CD4-positive, alpha-beta memory T cell (primary cell): ENCODE measurements at regions not wholly inside any gene's neighbourhood (a gene's known extent, or its start where the extent isn't known, plus 50 kb on each side); places are given as distances from the start of the nearest gene placed in this dataset.

Experiments
- CTCF ChIA-PET: fragments of 350-600 bp; sonication (Branson Sonifier 250); formaldehyde crosslinking; loops from one replicate; lab custom pipeline; 2021; ENCODE audit warnings: inconsistent platforms; ENCODE audit not compliant: partially characterized antibody; lab: Charles Lee
- POLR2A ChIA-PET: fragments of 350-600 bp; sonication (Branson Sonifier 250); formaldehyde crosslinking; loops from one replicate; lab custom pipeline; 2021; ENCODE audit not compliant: partially characterized antibody; lab: Charles Lee
- DNase-seq, 5 donors: peaks; one replicate each; pipeline versions ENCODE4 v3.0.0 to v3.0.0-alpha.2; 2020 to 2022; ENCODE audit warnings: mixed read lengths in 1 of 5
- H3K27ac ChIP-seq: one replicate; pipeline ENCODE4 v1.7.0; 2013; ENCODE audit warnings: low read depth, low read length
- H3K27me3 ChIP-seq: 2 replicates; pipeline ENCODE4 v1.7.0; 2013; ENCODE audit warnings: mild to moderate bottlenecking, low read length, moderate library complexity; ENCODE audit not compliant: insufficient read depth
- H3K36me3 ChIP-seq: 2 replicates; pipeline ENCODE4 v1.7.0; 2013; ENCODE audit warnings: mild to moderate bottlenecking, low read length, moderate library complexity; ENCODE audit not compliant: insufficient read depth
- H3K4me1 ChIP-seq: 2 replicates; pipeline ENCODE4 v1.7.0; 2013; ENCODE audit warnings: mild to moderate bottlenecking, low read length, moderate library complexity; ENCODE audit not compliant: insufficient read depth
- H3K4me3 ChIP-seq, 2 donors: one replicate each; pipeline ENCODE4 v1.7.0; 2013; ENCODE audit warnings: low read length in 2 of 2, mild to moderate bottlenecking in 1 of 2
- H3K9me3 ChIP-seq, 2 donors: one replicate each; pipeline ENCODE4 v1.7.0; 2013; ENCODE audit warnings: low read length in 2 of 2, control low read depth in 1 of 2; ENCODE audit not compliant: control insufficient read depth in 1 of 2
- H3K27ac Mint-ChIP-seq, 7 donors: one replicate each; pipeline ENCODE4 v1.8.0; 2020 to 2021; ENCODE audit warnings: mixed read lengths in 7 of 7, mild to moderate bottlenecking in 6 of 7, inconsistent platforms in 3 of 7, moderate library complexity in 3 of 7
- H3K27me3 Mint-ChIP-seq, 2 donors: one replicate each; pipeline ENCODE4 v1.8.0; 2020 to 2021; ENCODE audit warnings: mixed read lengths in 2 of 2
- H3K36me3 Mint-ChIP-seq, 2 donors: one replicate each; pipeline ENCODE4 v1.8.0; 2020 to 2021; ENCODE audit warnings: mixed read lengths in 2 of 2, inconsistent platforms in 1 of 2, mild to moderate bottlenecking in 1 of 2
- H3K4me1 Mint-ChIP-seq, 4 donors: one replicate each; pipeline ENCODE4 v1.8.0; 2020 to 2021; ENCODE audit warnings: mixed read lengths in 4 of 4, mild to moderate bottlenecking in 1 of 4
- H3K4me3 Mint-ChIP-seq, 8 donors: one replicate each; pipeline ENCODE4 v1.8.0; 2020 to 2021; ENCODE audit warnings: mixed read lengths in 8 of 8, mild to moderate bottlenecking in 7 of 8, moderate library complexity in 6 of 8, inconsistent platforms in 3 of 8
- H3K9me3 Mint-ChIP-seq, 8 donors: one replicate each; pipeline ENCODE4 v1.8.0; 2020 to 2021; ENCODE audit warnings: mixed read lengths in 8 of 8, mild to moderate bottlenecking in 5 of 8, inconsistent platforms in 3 of 8, moderate library complexity in 1 of 8
- intact Hi-C: fragments of 100-400 bp; cut with micrococcal nuclease; formaldehyde crosslinking; loops from one replicate; pipeline ENCODE4 v1.15.1; 2023

DNA sequence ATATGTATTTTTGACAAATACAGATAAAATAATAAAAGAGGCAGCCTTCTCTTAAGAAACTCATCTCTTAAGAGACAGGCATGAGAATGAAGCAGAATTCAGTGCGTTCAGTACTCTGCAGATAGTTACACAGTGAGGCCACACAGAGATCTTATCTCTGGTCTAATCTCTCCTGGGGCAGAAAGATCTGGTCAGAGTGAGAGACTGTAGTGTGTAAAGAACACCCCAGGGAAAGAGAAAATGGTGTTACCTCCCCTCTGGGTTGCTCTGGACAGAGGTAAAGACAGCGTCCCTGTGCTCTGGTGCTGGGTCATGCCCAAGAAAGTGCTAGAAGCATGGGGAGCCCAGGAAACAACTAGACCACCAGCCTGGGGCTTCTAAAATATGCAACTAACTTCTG, 216.3 kb downstream of the SIPA1L2 start:
- no peaks in the 10 kb centered on the region for H3K9me3 ChIP-seq
- no peak overlapping the region for H3K4me3 ChIP-seq
- H3K27me3 ChIP-seq, result no peaks in the 10 kb centered on the region
- Mint-ChIP-seq H3K27ac (no peak overlapping the region), H3K9me3 (peaks cover 0 to 14% (median 5%) of the 10 kb centered on the region in 8 donors), H3K27me3 (no peaks in the 10 kb centered on the region), H3K4me3 (no peak overlapping the region), H3K36me3 (peaks cover 0 to 7% of the 10 kb centered on the region in 2 donors), H3K4me1 (no peaks in the 10 kb centered on the region)
- no peaks in the 10 kb centered on the region for H3K4me1 ChIP-seq
- DNase-seq, result no peak
- H3K36me3 ChIP-seq, result no peaks in the 10 kb centered on the region
- CTCF ChIA-PET, result no interaction called here
- intact Hi-C loops, result no loop called here
- no peak overlapping the region for H3K27ac ChIP-seq
- POLR2A ChIA-PET, result no interaction called here

DNA sequence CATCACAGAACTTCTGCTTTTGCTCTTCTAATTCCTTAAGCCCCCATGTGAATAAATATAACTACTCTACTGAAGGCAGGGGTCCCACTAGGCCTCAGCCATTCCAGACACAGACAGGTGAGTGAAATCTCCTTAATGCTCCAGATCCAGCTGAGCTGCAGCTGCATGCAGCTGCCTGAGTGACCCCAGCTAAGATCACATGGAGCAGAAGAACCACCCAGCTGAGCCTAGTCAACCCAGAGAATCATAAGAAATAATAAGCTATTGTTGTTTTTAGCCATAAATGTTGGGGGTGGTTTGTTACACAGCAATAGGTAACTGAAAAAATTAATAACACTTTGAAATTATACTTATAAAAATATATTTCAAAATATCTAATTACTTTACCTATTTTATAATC, 220.3 kb downstream of the SIPA1L2 start:
- H3K27ac Mint-ChIP-seq, result no peak overlapping the region
- Histone ChIP-seq H3K27ac (no peak overlapping the region), H3K9me3 (no peaks in the 10 kb centered on the region), H3K36me3 (no peaks in the 10 kb centered on the region), H3K27me3 (no peaks in the 10 kb centered on the region), H3K4me1 (no peaks in the 10 kb centered on the region), H3K4me3 (no peak overlapping the region)
- peaks cover 0 to 4% of the 10 kb centered on the region in 2 donors for H3K36me3 Mint-ChIP-seq
- H3K4me3 Mint-ChIP-seq, result no peak overlapping the region
- POLR2A ChIA-PET, result no interaction called here
- H3K4me1 Mint-ChIP-seq, result no peaks in the 10 kb centered on the region
- intact Hi-C loops, result no loop called here
- no peak for DNase-seq
- no peaks in the 10 kb centered on the region for H3K27me3 Mint-ChIP-seq
- peaks cover 0 to 14% (median 5%) of the 10 kb centered on the region in 8 donors for H3K9me3 Mint-ChIP-seq
- CTCF ChIA-PET, result no interaction called here

GRCh38 chr1:232407120-232407519, 222.8 kb downstream of the SIPA1L2 start:
- ChIA-PET POLR2A (no interaction called here), CTCF (interaction anchor here (1.7 kb wide), 1 partner anchor 220 kb away, joined by 4 read pairs; no protein-coding TSS in a partner anchor)
- no peaks in the 10 kb centered on the region for H3K4me1 ChIP-seq

DNA sequence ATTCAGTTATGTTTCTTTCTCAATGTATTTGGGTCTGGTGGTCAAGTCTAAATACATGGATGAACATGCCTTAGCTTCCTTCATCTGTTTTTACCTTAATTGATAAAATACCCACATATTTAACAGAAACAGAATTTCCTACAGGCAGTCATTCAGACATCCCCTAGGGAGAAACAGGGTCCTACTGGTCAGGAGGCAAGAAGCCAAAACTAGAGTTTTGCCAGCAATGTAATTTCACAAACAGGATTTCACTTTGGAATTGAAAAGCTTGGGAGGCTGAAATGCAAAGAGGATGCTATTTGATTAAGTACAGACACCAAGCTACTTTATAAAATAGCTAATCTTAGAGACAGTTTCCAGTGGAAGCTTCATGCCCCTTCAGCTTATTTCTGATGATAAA, 224.2 kb downstream of the SIPA1L2 start:
- no peak for DNase-seq
- Histone ChIP-seq H3K4me1 (no peaks in the 10 kb centered on the region), H3K4me3 (no peak overlapping the region), H3K9me3 (no peaks in the 10 kb centered on the region), H3K36me3 (no peaks in the 10 kb centered on the region), H3K27ac (no peak overlapping the region), H3K27me3 (no peaks in the 10 kb centered on the region)
- H3K36me3 Mint-ChIP-seq, result peaks cover 0 to 7% of the 10 kb centered on the region in 2 donors
- no peak overlapping the region for H3K27ac Mint-ChIP-seq
- ChIA-PET CTCF (interaction anchor here (0.5 kb wide), 1 partner anchor 22 kb away, joined by 4 read pairs; no protein-coding TSS in a partner anchor), POLR2A (no interaction called here)
- peaks cover 0 to 14% (median 5%) of the 10 kb centered on the region in 8 donors for H3K9me3 Mint-ChIP-seq
- no peaks in the 10 kb centered on the region for H3K27me3 Mint-ChIP-seq
- H3K4me3 Mint-ChIP-seq, result no peak overlapping the region
- H3K4me1 Mint-ChIP-seq, result no peaks in the 10 kb centered on the region
- intact Hi-C loops, result no loop called here

More at GRCh38 chr1:232407120-232407519, 222.8 kb downstream of the SIPA1L2 start:
- H3K4me1 Mint-ChIP-seq, result no peaks in the 10 kb centered on the region
- Histone ChIP-seq H3K9me3 (no peaks in the 10 kb centered on the region), H3K4me3 (no peak overlapping the region), H3K36me3 (no peaks in the 10 kb centered on the region), H3K27me3 (no peaks in the 10 kb centered on the region), H3K27ac (no peak overlapping the region)
- H3K4me3 Mint-ChIP-seq, result no peak overlapping the region
- peaks cover 0 to 14% (median 5%) of the 10 kb centered on the region in 8 donors for H3K9me3 Mint-ChIP-seq
- intact Hi-C loops, result no loop called here
- H3K36me3 Mint-ChIP-seq, result peaks cover 0 to 7% of the 10 kb centered on the region in 2 donors
- no peak overlapping the region for H3K27ac Mint-ChIP-seq
- H3K27me3 Mint-ChIP-seq, result no peaks in the 10 kb centered on the region
- no peak for DNase-seq

DNA sequence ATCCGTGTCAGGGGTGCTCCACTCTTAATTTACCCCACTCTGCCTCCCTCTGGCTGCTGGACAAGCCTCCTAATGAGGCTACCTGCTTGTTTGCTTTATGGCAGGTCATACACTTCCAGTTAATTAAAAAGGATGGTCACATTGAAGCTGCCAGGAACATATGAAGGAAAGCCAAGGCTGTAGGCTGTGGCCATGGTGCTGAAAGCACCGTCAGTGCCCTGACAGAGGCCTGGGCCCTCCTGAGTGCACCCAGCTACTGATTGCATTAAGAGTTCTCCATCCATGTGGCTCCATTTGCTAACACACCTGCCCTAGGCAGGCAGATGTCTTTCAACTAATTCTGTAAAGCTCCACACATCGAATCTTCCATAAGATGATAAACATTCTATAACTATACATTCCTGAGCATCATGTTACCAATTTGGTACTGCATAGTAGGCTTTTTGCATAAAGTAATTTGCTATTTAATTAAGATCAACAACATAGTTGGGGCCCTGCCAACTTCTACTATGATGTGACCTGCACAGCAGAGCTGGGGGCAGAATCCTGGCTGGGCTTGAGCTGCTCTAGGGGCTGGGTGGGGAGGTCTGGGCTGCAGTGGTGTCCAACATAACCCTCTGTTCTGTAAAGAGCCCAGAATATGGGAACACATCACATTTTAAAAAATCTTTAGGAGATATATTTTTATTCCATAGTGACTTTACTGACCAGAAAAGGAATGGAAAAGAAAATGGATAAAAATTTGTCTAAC, 224.8 kb downstream of the SIPA1L2 start:
- Mint-ChIP-seq H3K36me3 (peaks cover 0 to 4% of the 10 kb centered on the region in 2 donors), H3K27ac (no peak overlapping the region), H3K4me1 (no peaks in the 10 kb centered on the region), H3K9me3 (peaks cover 0 to 10% (median 5%) of the 10 kb centered on the region in 8 donors), H3K4me3 (no peak overlapping the region), H3K27me3 (no peaks in the 10 kb centered on the region)
- no peaks in the 10 kb centered on the region for H3K27me3 ChIP-seq
- no peaks in the 10 kb centered on the region for H3K9me3 ChIP-seq
- H3K36me3 ChIP-seq, result no peaks in the 10 kb centered on the region
- ChIA-PET CTCF (no interaction called here), POLR2A (no interaction called here)
- no peaks in the 10 kb centered on the region for H3K4me1 ChIP-seq
- H3K27ac ChIP-seq, result no peak overlapping the region
- H3K4me3 ChIP-seq, result no peak overlapping the region
- intact Hi-C loops, result no loop called here
- DNase-seq, result no peak

DNA sequence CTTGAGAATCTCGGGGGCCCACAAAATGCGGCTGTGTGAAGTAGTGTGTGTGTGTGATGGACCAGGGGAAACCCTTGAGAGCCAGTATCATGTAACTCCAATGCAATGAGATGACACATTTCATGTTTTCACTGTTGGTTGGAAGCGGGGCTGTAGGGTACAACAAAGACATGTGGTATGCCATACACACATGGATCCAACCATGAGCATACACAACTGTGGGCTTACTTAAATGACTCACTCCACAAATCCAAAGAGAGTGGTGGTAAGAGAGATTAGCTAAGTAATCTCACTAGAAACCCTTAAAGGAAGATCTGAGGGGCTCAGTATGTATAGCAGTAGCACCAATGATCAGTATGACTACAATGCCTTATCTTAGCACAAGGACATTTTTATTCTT, 225.7 kb downstream of the SIPA1L2 start:
- Histone ChIP-seq H3K27ac (no peak overlapping the region), H3K27me3 (no peaks in the 10 kb centered on the region), H3K4me3 (no peak overlapping the region), H3K4me1 (no peaks in the 10 kb centered on the region), H3K36me3 (no peaks in the 10 kb centered on the region), H3K9me3 (no peaks in the 10 kb centered on the region)
- Mint-ChIP-seq H3K27me3 (no peaks in the 10 kb centered on the region), H3K4me3 (no peak overlapping the region), H3K36me3 (peaks cover 0 to 4% of the 10 kb centered on the region in 2 donors), H3K4me1 (no peaks in the 10 kb centered on the region), H3K27ac (peak overlapping the region in 1 of 7 donors; percentile 31), H3K9me3 (peaks cover 0 to 3% (median 1%) of the 10 kb centered on the region in 8 donors)
- intact Hi-C loops, result no loop called here
- CTCF ChIA-PET, result no interaction called here
- DNase-seq, result no peak
- POLR2A ChIA-PET, result no interaction called here

GRCh38 chr1:232403017-232403714, 226.8 kb downstream of the SIPA1L2 start:
- ChIA-PET POLR2A (no interaction called here), CTCF (no interaction called here)
- H3K4me3 Mint-ChIP-seq, result no peak overlapping the region
- Histone ChIP-seq H3K36me3 (no peaks in the 10 kb centered on the region), H3K9me3 (no peaks in the 10 kb centered on the region), H3K4me3 (no peak overlapping the region), H3K27ac (no peak overlapping the region), H3K4me1 (no peaks in the 10 kb centered on the region), H3K27me3 (no peaks in the 10 kb centered on the region)
- DNase-seq, result no peak
- peaks cover 0 to 4% (median 0%) of the 10 kb centered on the region in 4 donors for H3K4me1 Mint-ChIP-seq
- H3K9me3 Mint-ChIP-seq, result no peaks in the 10 kb centered on the region
- no peaks in the 10 kb centered on the region for H3K27me3 Mint-ChIP-seq
- intact Hi-C loops, result no loop called here
- no peak overlapping the region for H3K27ac Mint-ChIP-seq
- H3K36me3 Mint-ChIP-seq, result peaks cover 0 to 4% of the 10 kb centered on the region in 2 donors
